ENCODE measurements at regions not wholly inside any gene's neighbourhood (a gene's known extent, or its start where the extent isn't known, plus 50 kb on each side); places are given as distances from the start of the nearest gene placed in this dataset.

DNA sequence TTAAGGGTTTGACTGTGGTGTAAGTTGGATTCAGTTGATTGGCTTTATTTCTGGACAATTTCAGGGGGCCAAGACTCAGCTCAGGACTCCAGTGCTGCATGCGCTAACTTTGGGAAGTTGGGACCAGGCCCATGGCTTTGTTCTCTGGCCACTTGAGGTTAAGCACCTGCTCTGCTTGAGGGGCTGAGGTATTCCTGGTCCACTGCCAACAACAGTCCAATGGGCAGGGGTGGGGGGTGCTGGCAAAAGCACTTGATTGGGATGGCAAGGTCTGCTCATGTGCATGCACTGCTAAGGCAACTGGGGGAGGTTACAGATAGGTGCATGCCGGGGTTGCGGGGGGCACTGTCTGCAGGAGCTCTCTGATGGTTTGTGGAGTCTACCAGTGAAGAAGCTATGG is 52.6 kb upstream of the ASB17 start:
- no peak overlapping the region for H3K4me3 ChIP-seq (replicated peaks in 1 of 3)
- H3K36me3 ChIP-seq, result no peaks in the 10 kb centered on the region
- H3K27ac ChIP-seq, result peak overlapping the region; percentile 1 to 9 (median 4)
- no peaks in the 10 kb centered on the region for H3K27me3 ChIP-seq
- intact Hi-C loops (cut with DNase I), result no loop called here
- DNase-seq, result peak; percentile 80 to 85
- no peaks in the 10 kb centered on the region for H3K9me3 ChIP-seq
- peaks cover 0 to 13% of the 10 kb centered on the region in 2 donors for H3K4me1 ChIP-seq
- 32 to 38% methylated on average over 3 of the region's 3 CpGs for WGBS, 2 donors
- TF ChIP-seq, protein P1, sequence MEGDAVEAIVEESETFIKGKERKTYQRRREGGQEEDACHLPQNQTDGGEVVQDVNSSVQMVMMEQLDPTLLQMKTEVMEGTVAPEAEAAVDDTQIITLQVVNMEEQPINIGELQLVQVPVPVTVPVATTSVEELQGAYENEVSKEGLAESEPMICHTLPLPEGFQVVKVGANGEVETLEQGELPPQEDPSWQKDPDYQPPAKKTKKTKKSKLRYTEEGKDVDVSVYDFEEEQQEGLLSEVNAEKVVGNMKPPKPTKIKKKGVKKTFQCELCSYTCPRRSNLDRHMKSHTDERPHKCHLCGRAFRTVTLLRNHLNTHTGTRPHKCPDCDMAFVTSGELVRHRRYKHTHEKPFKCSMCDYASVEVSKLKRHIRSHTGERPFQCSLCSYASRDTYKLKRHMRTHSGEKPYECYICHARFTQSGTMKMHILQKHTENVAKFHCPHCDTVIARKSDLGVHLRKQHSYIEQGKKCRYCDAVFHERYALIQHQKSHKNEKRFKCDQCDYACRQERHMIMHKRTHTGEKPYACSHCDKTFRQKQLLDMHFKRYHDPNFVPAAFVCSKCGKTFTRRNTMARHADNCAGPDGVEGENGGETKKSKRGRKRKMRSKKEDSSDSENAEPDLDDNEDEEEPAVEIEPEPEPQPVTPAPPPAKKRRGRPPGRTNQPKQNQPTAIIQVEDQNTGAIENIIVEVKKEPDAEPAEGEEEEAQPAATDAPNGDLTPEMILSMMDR (IDR thresholded peaks at IDR 0.05), result no peak
- TF ChIP-seq POLR2A (IDR thresholded peaks at IDR 0.05), result no peak

DNA sequence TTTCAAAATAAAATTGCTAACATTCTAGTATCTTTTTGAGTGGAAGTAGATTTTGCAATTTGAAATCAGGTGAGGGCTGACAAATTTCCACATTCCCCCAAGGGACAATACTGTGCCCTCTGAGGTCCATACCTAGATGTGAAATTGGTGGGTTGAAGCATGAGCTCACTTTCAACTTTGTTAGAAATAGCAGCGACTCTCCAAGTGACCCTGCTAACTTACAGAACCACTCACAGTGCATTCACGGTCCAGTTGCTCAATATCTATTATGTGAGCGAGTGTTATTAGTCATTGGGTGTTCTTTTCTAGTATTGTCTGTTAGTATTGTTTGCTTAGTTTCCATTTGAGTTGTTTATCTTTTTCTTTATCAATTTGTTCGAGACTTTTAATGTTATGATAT is 53.6 kb upstream of the ASB17 start:
- no peaks in the 10 kb centered on the region for H3K36me3 ChIP-seq
- H3K27me3 ChIP-seq, result no peaks in the 10 kb centered on the region
- peak overlapping the region in 1 of 3 donors; percentile 4 for H3K27ac ChIP-seq
- peak; percentile 27 to 36 for DNase-seq
- H3K4me3 ChIP-seq (replicated peaks in 1 of 3), result no peak overlapping the region
- 37 to 38% methylated on average over 4 of the region's 4 CpGs for WGBS, 2 donors
- intact Hi-C loops (cut with DNase I), result no loop called here
- no peaks in the 10 kb centered on the region for H3K9me3 ChIP-seq
- TF ChIP-seq, protein P1 (IDR thresholded peaks at IDR 0.05), result no peak
- TF ChIP-seq POLR2A (IDR thresholded peaks at IDR 0.05), result no peak
- H3K4me1 ChIP-seq, result peaks cover 0 to 13% of the 10 kb centered on the region in 2 donors

DNA sequence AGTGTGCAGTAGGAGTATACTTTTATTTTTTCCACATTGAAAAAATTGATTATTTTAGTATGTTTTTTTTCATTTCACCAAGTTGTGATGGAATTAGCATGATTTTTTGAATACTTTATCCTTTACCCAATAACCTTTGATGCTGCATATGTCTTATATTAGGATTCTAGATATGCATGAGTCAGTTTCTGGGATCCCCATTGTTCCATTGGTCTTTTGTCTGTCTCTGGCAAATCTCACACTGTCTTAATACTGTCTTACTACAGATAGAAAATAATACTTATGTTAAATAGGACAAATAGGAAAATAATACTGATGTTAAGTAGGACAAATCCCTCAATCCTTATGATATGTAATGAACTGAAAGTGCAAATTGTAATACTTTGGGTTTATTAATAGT is 54.3 kb upstream of the ASB17 start:
- intact Hi-C loops (cut with DNase I), result no loop called here
- DNase-seq, result no peak
- Histone ChIP-seq H3K4me1 (peaks cover 0 to 13% of the 10 kb centered on the region in 2 donors), H3K36me3 (no peaks in the 10 kb centered on the region), H3K4me3 (replicated peaks in 1 of 3) (no peak overlapping the region), H3K9me3 (no peaks in the 10 kb centered on the region), H3K27ac (no peak overlapping the region), H3K27me3 (no peaks in the 10 kb centered on the region)
- no peak for TF ChIP-seq POLR2A (IDR thresholded peaks at IDR 0.05)
- TF ChIP-seq, protein P1 (IDR thresholded peaks at IDR 0.05), result no peak

DNA sequence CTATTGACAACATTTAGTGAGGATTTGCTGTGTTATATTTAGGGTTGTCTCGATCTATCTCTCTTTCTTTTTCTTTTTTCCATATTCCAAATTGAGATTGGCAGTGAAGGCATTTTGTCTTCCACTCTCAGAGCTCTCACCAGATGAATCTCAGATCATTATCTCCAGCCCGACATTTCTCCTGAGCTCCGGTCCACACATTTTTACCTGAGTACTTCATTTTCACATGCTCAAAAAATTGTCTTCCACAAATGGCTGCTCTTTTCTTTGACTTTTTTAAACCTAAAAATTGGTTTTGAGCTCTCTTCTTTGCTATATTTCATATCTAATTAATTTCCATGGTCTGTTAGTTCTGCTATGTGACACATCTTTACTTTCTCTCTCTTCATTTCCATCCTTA is 56.9 kb upstream of the ASB17 start:
- DNase-seq, result no peak

DNA sequence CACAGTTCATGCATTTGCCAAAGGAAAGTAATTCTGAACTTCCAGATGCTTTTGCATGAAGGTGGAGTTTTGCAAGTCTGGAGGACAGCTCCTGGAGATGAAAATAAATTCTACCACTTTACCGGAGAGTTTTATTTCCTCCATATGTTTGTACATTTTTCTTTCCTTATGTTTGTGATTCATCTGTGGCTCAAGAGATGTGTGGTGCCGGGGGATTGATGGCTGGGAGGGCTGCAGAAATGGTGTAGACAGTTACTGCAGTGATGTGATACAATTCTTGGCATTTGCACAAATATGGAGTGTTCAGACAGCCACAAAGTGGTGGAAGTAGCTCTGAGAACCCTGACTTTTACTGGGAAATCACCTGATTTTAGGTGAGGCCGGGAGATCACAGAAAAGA is 58.5 kb upstream of the ASB17 start:
- intact Hi-C loops (cut with DNase I), result no loop called here
- H3K4me1 ChIP-seq, result peaks cover 0 to 7% of the 10 kb centered on the region in 2 donors
- TF ChIP-seq, protein P1 (IDR thresholded peaks at IDR 0.05), result no peak
- no peak for TF ChIP-seq POLR2A (IDR thresholded peaks at IDR 0.05)
- WGBS, 2 donors, result 73 to 81% methylated on average over 3 of the region's 3 CpGs
- H3K27ac ChIP-seq, result no peak overlapping the region
- H3K4me3 ChIP-seq (replicated peaks in 1 of 3), result no peak overlapping the region
- H3K36me3 ChIP-seq, result no peaks in the 10 kb centered on the region
- no peaks in the 10 kb centered on the region for H3K27me3 ChIP-seq
- no peaks in the 10 kb centered on the region for H3K9me3 ChIP-seq
- DNase-seq, result no peak

More for the DNA sequence above, 56.9 kb upstream of the ASB17 start:
- Histone ChIP-seq H3K4me1 (peaks cover 0 to 13% of the 10 kb centered on the region in 2 donors), H3K9me3 (no peaks in the 10 kb centered on the region), H3K36me3 (no peaks in the 10 kb centered on the region), H3K4me3 (replicated peaks in 1 of 3) (no peak overlapping the region), H3K27me3 (no peaks in the 10 kb centered on the region), H3K27ac (no peak overlapping the region)
- intact Hi-C loops (cut with DNase I), result no loop called here
- WGBS, 2 donors, result 88 to 90% methylated on average over 3 of the region's 3 CpGs
- TF ChIP-seq, protein P1 (IDR thresholded peaks at IDR 0.05), result no peak
- no peak for TF ChIP-seq POLR2A (IDR thresholded peaks at IDR 0.05)
